Mesenchymal stem cell (in vitro differentiated cells and primary cell): ENCODE measurements at regions not wholly inside any gene's neighbourhood (a gene's known extent, or its start where the extent isn't known, plus 50 kb on each side); places are given as distances from the start of the nearest gene placed in this dataset.

ENCODE experiments used
- DNase-seq: peaks from one replicate; pipeline ENCODE4 v3.0.0-alpha.2; 2013
- H2AFZ ChIP-seq: one replicate; pipeline ENCODE4 v1.6.1; 2013; ENCODE audit warnings: low read depth, mild to moderate bottlenecking, control low read depth, inconsistent platforms, low read length, moderate library complexity
- H2AK5ac ChIP-seq: 2 replicates; pipeline ENCODE4 v1.6.1; 2013; ENCODE audit warnings: low read length, moderate library complexity, mild to moderate bottlenecking, inconsistent platforms; ENCODE audit not compliant: severe bottlenecking
- H2BK120ac ChIP-seq: one replicate; pipeline ENCODE4 v1.6.1; 2013; ENCODE audit warnings: low read depth, mild to moderate bottlenecking, inconsistent platforms, low read length, moderate library complexity
- H2BK12ac ChIP-seq, 2 experiments: one replicate each; pipeline ENCODE4 v1.6.1; 2013; ENCODE audit warnings: inconsistent platforms in 2 of 2, low read length in 2 of 2, mild to moderate bottlenecking in 2 of 2, moderate library complexity in 2 of 2, control low read depth in 1 of 2
- H2BK15ac ChIP-seq: one replicate; pipeline ENCODE4 v1.6.1; 2013; ENCODE audit warnings: mild to moderate bottlenecking, low read depth, inconsistent platforms; ENCODE audit not compliant: poor library complexity, severe bottlenecking
- H2BK5ac ChIP-seq: 2 replicates; pipeline ENCODE4 v1.6.1; 2013; ENCODE audit warnings: low read depth, mild to moderate bottlenecking, low read length, control low read depth, inconsistent platforms; ENCODE audit not compliant: poor library complexity, severe bottlenecking
- H3K14ac ChIP-seq, 2 experiments: one replicate each; pipeline ENCODE4 v1.6.1; 2013; ENCODE audit warnings: inconsistent platforms in 2 of 2, low read length in 2 of 2, control low read depth in 1 of 2, mild to moderate bottlenecking in 1 of 2, moderate library complexity in 1 of 2
- H3K18ac ChIP-seq, 2 experiments: one replicate each; pipeline ENCODE4 v1.6.1; 2013; ENCODE audit warnings: inconsistent platforms in 2 of 2, low read length in 2 of 2, control low read depth in 1 of 2, low read depth in 1 of 2, mild to moderate bottlenecking in 1 of 2
- H3K23ac ChIP-seq, 2 experiments: one replicate each; pipeline ENCODE4 v1.6.1; 2013; ENCODE audit warnings: inconsistent platforms in 2 of 2, low read length in 2 of 2, mild to moderate bottlenecking in 2 of 2, moderate library complexity in 2 of 2, control low read depth in 1 of 2
- H3K27ac ChIP-seq: 2 replicates; pipeline ENCODE4 v1.5.1; 2013; ENCODE audit warnings: mild to moderate bottlenecking, moderate library complexity, low read length, control low read depth, inconsistent platforms; ENCODE audit not compliant: poor library complexity, severe bottlenecking
- H3K27me3 ChIP-seq, 2 experiments: 2 replicates each; pipeline versions ENCODE4 v1.6.1 to v1.7.0; 2013; ENCODE audit warnings: low read length in 2 of 2, mild to moderate bottlenecking in 2 of 2, moderate library complexity in 2 of 2, control low read depth in 1 of 2, inconsistent platforms in 1 of 2; ENCODE audit not compliant: control insufficient read depth in 1 of 2, insufficient read depth in 1 of 2
- H3K36me3 ChIP-seq, 2 experiments: 2 replicates each; pipeline versions ENCODE4 v1.6.1 to v1.7.0; 2013; ENCODE audit warnings: low read length in 2 of 2, control low read depth in 1 of 2, inconsistent platforms in 1 of 2, low read depth in 1 of 2, mild to moderate bottlenecking in 1 of 2; ENCODE audit not compliant: insufficient read depth in 2 of 2, control insufficient read depth in 1 of 2
- H3K4ac ChIP-seq, 2 experiments: one replicate each; pipeline ENCODE4 v1.6.1; 2013; ENCODE audit warnings: inconsistent platforms in 2 of 2, low read length in 2 of 2, mild to moderate bottlenecking in 2 of 2, moderate library complexity in 2 of 2, control low read depth in 1 of 2, low read depth in 1 of 2
- H3K4me1 ChIP-seq: 2 replicates; pipeline ENCODE4 v1.6.1; 2013; ENCODE audit warnings: low read depth, low read length, control low read depth; ENCODE audit not compliant: control insufficient read depth, insufficient read depth
- H3K4me2 ChIP-seq: 2 replicates; pipeline ENCODE4 v1.6.1; 2013; ENCODE audit warnings: low read length, mild to moderate bottlenecking, inconsistent platforms; ENCODE audit not compliant: poor library complexity, severe bottlenecking
- H3K4me3 ChIP-seq, 2 experiments: 2 replicates each; pipeline versions ENCODE4 v1.5.1 to v1.7.0; 2013; ENCODE audit warnings: low read length in 2 of 2, mild to moderate bottlenecking in 2 of 2, control low read depth in 1 of 2, low read depth in 1 of 2; ENCODE audit not compliant: insufficient read depth in 1 of 2
- H3K79me1 ChIP-seq: replicated peaks from 2 replicates; pipeline ENCODE4 v1.6.1; 2013; ENCODE audit warnings: mild to moderate bottlenecking, control low read depth, low read length, inconsistent platforms; ENCODE audit not compliant: poor library complexity, severe bottlenecking
- H3K9ac ChIP-seq: 2 replicates; pipeline ENCODE4 v1.7.0; 2013; ENCODE audit warnings: mild to moderate bottlenecking, low read length, moderate library complexity
- H3K9me3 ChIP-seq: 2 replicates; pipeline ENCODE4 v1.7.0; 2013; ENCODE audit warnings: mild to moderate bottlenecking, low read length; ENCODE audit not compliant: control insufficient read depth
- H4K8ac ChIP-seq: one replicate; pipeline ENCODE4 v1.6.1; 2013; ENCODE audit warnings: inconsistent platforms, mild to moderate bottlenecking, low read length, moderate library complexity
- H4K91ac ChIP-seq: one replicate; pipeline ENCODE4 v1.6.1; 2013; ENCODE audit warnings: mild to moderate bottlenecking, low read length, inconsistent platforms
- WGBS: methylation state at CpG from one replicate; pipeline ENCODE4 v1.1.7; 2013; ENCODE audit warnings: mixed read lengths; 5-methylcytosine and 5-hydroxymethylcytosine counted together

DNA sequence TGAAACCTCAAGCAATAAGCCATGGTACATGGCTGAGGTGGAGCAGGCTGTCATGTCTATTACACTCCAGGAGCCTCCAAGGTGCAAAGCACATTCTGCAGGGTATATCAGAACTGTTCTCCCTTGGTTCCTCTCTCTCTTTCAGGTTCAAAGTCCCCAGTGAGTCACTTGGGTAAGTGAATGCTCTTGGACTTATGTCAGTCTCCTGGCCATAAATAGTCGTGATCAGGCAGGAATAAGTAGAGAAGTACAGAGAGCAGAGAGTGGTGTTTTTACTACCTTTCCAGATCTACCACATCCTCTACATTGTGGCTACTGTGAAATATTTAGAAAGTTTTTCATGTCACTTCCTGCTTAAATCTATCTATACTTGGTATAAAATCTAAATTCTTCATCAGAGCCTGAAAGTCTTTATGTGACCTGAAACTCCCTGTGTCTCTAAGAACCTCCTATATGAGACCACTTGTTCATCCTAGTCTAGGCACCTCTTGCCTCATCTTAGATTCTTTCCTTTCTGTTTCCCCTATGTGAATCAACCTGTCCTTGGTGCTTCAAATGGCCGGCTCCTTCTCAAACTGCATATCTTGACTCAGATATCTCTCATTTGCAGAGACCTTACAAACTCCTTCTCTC lies 1077.6 kb upstream of the MAP3K7 start:
- Histone ChIP-seq H2AK5ac (no peak overlapping the region), H3K4me2 (no peak overlapping the region), H2BK12ac (no peak overlapping the region), H3K36me3 (no peaks in the 10 kb centered on the region), H2AFZ (no peak overlapping the region), H3K4me1 (no peaks in the 10 kb centered on the region), H3K79me1 (no peaks in the 10 kb centered on the region), H2BK120ac (no peak overlapping the region), H4K91ac (no peak overlapping the region), H3K9ac (no peak overlapping the region), H3K18ac (no peak overlapping the region), H3K23ac (no peak overlapping the region), H2BK15ac (no peak overlapping the region), H2BK5ac (no peak overlapping the region), H3K9me3 (no peaks in the 10 kb centered on the region), H3K14ac (no peak overlapping the region), H3K27ac (no peak overlapping the region), H3K27me3 (no peaks in the 10 kb centered on the region), H3K4ac (no peak overlapping the region), H4K8ac (no peak overlapping the region), H3K4me3 (no peak overlapping the region)
- DNase-seq, result no peak
- 90% methylated on average over 1 of the region's 2 CpGs for WGBS

DNA sequence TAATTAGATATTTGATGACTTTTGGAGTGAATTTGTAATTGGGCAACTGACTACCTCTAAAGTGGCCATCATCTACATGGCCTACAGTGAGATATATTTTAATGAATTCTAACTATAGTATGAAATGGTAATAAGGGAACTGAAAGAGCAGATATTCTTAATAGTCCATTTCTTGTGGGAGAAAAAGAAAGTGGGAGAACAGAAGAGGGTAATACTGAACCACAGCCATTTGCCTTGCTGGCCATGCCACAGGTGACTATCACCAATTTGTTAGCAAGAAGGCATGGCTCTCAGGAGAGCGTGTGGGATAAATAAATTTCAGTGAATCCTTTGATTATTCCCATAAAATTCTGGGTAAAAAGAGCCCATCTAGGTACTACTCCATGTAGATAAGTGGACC lies 1074.0 kb upstream of the MAP3K7 start:
- no peak overlapping the region for H3K9ac ChIP-seq
- H2BK12ac ChIP-seq, result no peak overlapping the region
- no peaks in the 10 kb centered on the region for H3K79me1 ChIP-seq
- H2BK15ac ChIP-seq, result no peak overlapping the region
- no peaks in the 10 kb centered on the region for H3K9me3 ChIP-seq
- H2AK5ac ChIP-seq, result no peak overlapping the region
- H2BK120ac ChIP-seq, result no peak overlapping the region
- H3K4ac ChIP-seq, result no peak overlapping the region
- no peaks in the 10 kb centered on the region for H3K4me1 ChIP-seq
- WGBS, result 80% methylated on average over 1 of the region's 1 CpG
- H3K27me3 ChIP-seq, result no peaks in the 10 kb centered on the region
- no peak overlapping the region for H4K8ac ChIP-seq
- H3K4me3 ChIP-seq, result no peak overlapping the region
- H3K14ac ChIP-seq, result no peak overlapping the region
- no peak overlapping the region for H3K4me2 ChIP-seq
- no peak overlapping the region for H4K91ac ChIP-seq
- no peaks in the 10 kb centered on the region for H3K36me3 ChIP-seq
- no peak overlapping the region for H3K27ac ChIP-seq
- no peak overlapping the region for H3K23ac ChIP-seq
- H3K18ac ChIP-seq, result no peak overlapping the region
- H2BK5ac ChIP-seq, result no peak overlapping the region
- no peak overlapping the region for H2AFZ ChIP-seq
- no peak for DNase-seq

DNA sequence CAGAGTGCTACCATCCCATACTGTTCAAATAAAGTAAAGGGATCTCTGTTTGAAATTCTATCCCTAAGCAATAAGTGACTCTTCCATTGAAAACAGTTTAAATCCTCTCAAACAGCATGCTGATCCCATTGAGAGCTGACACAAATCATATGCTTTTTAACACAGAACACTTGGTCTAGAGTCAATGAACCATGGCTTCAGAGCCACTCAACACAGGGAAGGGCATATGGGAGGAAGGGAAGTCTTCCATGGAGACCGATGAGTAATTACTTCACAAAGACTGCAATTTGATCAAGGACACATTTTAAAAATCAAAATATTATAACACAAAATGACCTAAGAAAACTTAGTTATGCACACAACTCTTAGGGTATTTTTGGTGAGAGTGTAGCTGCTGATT lies 1073.0 kb upstream of the MAP3K7 start:
- Histone ChIP-seq H2BK15ac (no peak overlapping the region), H2AFZ (no peak overlapping the region), H3K27ac (no peak overlapping the region), H3K18ac (no peak overlapping the region), H2BK120ac (no peak overlapping the region), H4K8ac (no peak overlapping the region), H3K23ac (no peak overlapping the region), H4K91ac (no peak overlapping the region), H3K9ac (no peak overlapping the region), H3K14ac (no peak overlapping the region), H3K4me1 (no peaks in the 10 kb centered on the region), H3K36me3 (no peaks in the 10 kb centered on the region), H3K27me3 (no peaks in the 10 kb centered on the region), H3K4ac (no peak overlapping the region), H2BK12ac (no peak overlapping the region), H3K4me2 (no peak overlapping the region), H3K9me3 (no peaks in the 10 kb centered on the region), H2AK5ac (no peak overlapping the region), H3K4me3 (no peak overlapping the region), H3K79me1 (no peaks in the 10 kb centered on the region), H2BK5ac (no peak overlapping the region)
- no peak for DNase-seq
- WGBS, result no CpG with 5 or more reads among the region's 1 CpG

DNA sequence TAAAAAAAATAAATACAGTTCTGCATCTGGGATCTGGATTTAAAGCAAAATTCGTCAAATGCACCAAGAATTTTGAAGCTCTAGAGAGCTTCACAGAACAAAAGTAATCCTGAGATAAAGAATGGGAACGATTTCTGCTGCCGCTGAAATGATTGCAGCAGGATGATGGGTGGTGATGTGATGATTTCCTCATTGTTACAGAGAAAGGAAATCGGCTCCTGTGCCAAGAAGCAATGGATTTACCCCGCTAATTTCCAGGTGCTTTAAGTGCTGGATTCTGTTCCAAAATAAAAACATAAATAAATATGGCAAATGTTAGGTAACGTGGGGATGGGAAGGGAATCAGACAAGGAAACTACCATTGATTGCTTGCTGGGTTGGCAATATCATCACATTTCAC lies 1067.9 kb upstream of the MAP3K7 start:
- Histone ChIP-seq H3K23ac (no peak overlapping the region), H3K27me3 (no peaks in the 10 kb centered on the region), H2AK5ac (no peak overlapping the region), H2BK5ac (no peak overlapping the region), H4K91ac (no peak overlapping the region), H3K18ac (no peak overlapping the region), H3K9me3 (no peaks in the 10 kb centered on the region), H3K4me2 (no peak overlapping the region), H2BK12ac (no peak overlapping the region), H3K27ac (no peak overlapping the region), H3K4me3 (no peak overlapping the region), H3K9ac (no peak overlapping the region), H2BK120ac (no peak overlapping the region), H3K4me1 (no peaks in the 10 kb centered on the region), H3K36me3 (no peaks in the 10 kb centered on the region), H2AFZ (no peak overlapping the region), H3K14ac (no peak overlapping the region), H3K4ac (no peak overlapping the region), H4K8ac (no peak overlapping the region), H2BK15ac (no peak overlapping the region), H3K79me1 (no peaks in the 10 kb centered on the region)
- DNase-seq, result no peak
- 88% methylated on average over 5 of the region's 6 CpGs for WGBS
